GM12873 (cell line): ENCODE measurements at regions not wholly inside any gene's neighbourhood (a gene's known extent, or its start where the extent isn't known, plus 50 kb on each side); places are given as distances from the start of the nearest gene placed in this dataset.

ENCODE experiments used
- CTCF ChIP-seq: IDR thresholded peaks from 2 replicates; pipeline ENCODE4 v1.5.1; 2012; ENCODE audit warnings: low read depth, mild to moderate bottlenecking, moderate library complexity, low read length, control low read depth; ENCODE audit not compliant: insufficient read depth; ENCODE audit errors: missing control alignments

- TF ChIP-seq CTCF = no peak
Observed at GRCh38 chr3:57001356-57001755, 59.1 kb upstream of the SPATA12 start.

GRCh38 chr3:57000012-57000411 is 60.5 kb upstream of the SPATA12 start:
- no peak for TF ChIP-seq CTCF

DNA sequence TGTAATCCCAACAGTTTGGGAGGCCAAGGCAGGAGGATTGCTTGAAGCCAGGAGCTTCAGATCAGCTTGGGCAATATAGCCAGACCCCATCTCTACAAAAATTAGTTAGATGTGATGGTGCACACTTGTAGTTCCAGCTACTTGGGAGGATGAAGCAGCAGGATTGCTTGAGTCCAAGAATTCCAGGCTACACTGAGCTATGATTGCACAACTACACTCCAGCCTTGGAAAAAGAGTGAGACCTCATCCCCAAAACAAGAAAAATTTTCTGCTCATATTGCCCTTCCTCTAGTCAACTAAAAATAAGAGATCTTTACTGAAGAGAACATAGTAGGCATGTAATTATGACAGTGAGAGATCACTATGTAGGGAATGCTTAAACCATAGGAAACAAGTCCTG is 60.9 kb upstream of the SPATA12 start:
- no peak for TF ChIP-seq CTCF

GRCh38 chr3:56998076-56998529 is 62.4 kb upstream of the SPATA12 start:
- no peak for TF ChIP-seq CTCF

DNA sequence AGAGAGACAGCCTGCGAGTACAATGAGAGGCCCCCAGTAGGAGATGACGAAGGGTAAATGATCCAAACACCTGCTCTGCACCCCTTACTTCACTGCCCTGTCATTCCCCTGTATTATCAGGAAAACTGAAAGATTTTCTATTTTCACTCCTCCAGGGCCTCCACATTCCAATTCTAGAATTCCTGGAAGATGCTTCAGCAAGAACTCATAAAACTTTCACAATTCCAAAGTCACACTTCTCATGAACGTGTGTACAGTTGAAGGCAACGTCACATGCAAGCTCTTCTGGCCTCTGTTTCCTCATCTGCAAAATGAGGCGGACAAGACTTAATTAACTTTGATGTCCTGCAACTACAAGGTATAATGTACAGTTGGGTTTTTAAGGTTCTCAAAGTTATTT is 62.8 kb upstream of the SPATA12 start:
- no peak for TF ChIP-seq CTCF

DNA sequence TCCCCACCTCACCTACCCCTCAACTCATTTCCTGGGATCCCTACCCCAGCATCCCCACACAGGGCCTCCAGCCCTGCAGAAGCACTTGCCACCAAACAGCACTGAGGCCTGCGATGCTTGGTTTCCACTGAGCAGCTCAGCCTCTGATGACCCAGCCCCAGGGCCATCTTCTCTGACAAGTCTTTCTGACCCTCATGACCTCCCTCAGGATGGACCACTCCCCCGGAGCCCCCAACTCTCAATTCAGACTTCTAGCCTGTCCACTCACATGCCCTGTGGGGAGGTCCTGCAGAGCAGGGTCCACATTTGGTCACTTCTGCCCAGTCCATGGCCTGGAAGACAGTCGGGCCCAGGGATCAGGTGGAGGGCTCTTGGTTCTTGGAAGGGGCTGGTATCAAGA is 63.4 kb upstream of the SPATA12 start:
- TF ChIP-seq CTCF = no peak

- TF ChIP-seq CTCF = no peak
Observed at GRCh38 chr3:56994391-56994790, 66.1 kb upstream of the SPATA12 start.
